H1 (cell line): ENCODE measurements at regions not wholly inside any gene's neighbourhood (a gene's known extent, or its start where the extent isn't known, plus 50 kb on each side); places are given as distances from the start of the nearest gene placed in this dataset.

Experiments used
- POU5F1 ChIP-seq: IDR thresholded peaks from 2 replicates; pipeline ENCODE4 v1.6.1; 2011; ENCODE audit warnings: low read depth, mild to moderate bottlenecking, low read length, moderate library complexity
- TF ChIP-seq, protein P1 (sequence below): fragments of 300-600 bp; sonication (generic); IDR thresholded peaks from 2 replicates; pipeline ENCODE4 v1.7.1; 2012; ENCODE audit warnings: low read length, moderate library complexity, mild to moderate bottlenecking, inconsistent platforms; ENCODE audit not compliant: insufficient replicate concordance
- TF ChIP-seq, protein P2 (sequence below): IDR thresholded peaks from 2 replicates; pipeline ENCODE4 v1.6.1; 2011; ENCODE audit warnings: low read depth, mild to moderate bottlenecking, low read length; ENCODE audit not compliant: insufficient read depth

DNA sequence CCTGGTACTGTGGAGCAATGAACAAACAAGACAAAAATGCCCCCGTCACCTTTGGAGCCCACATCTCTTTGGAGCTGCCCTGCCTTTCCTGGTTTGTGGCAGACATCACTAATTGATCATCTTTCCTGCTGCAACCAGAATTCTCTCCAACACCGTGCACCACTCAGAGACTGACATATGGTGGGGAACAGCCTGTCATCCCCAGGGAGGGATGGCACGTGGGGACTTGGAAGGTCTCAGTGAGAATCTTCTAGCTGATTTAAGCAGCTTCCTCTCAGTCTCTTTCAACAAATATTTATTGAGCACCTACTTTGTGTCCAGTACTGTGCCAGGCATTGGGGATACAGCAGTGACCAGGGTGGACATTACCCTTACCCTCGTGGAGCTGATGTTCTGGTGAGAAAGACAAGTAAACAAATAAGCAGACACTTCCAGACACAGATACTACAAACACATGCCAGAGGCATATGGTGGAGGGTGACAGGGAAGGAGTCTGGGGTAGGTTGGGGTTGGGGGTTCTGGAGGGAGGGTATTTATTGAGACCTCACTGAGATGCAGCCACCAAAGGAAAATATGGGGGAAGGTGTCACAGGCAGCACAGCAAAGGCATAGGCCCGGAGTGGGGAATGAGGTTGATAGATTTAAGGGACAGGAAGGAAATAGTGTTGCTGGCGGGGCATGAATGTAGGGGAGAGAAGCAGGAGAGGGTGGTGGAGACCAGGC is 82.3 kb downstream of the CEBPB start (continued):
- TF ChIP-seq, protein P1, sequence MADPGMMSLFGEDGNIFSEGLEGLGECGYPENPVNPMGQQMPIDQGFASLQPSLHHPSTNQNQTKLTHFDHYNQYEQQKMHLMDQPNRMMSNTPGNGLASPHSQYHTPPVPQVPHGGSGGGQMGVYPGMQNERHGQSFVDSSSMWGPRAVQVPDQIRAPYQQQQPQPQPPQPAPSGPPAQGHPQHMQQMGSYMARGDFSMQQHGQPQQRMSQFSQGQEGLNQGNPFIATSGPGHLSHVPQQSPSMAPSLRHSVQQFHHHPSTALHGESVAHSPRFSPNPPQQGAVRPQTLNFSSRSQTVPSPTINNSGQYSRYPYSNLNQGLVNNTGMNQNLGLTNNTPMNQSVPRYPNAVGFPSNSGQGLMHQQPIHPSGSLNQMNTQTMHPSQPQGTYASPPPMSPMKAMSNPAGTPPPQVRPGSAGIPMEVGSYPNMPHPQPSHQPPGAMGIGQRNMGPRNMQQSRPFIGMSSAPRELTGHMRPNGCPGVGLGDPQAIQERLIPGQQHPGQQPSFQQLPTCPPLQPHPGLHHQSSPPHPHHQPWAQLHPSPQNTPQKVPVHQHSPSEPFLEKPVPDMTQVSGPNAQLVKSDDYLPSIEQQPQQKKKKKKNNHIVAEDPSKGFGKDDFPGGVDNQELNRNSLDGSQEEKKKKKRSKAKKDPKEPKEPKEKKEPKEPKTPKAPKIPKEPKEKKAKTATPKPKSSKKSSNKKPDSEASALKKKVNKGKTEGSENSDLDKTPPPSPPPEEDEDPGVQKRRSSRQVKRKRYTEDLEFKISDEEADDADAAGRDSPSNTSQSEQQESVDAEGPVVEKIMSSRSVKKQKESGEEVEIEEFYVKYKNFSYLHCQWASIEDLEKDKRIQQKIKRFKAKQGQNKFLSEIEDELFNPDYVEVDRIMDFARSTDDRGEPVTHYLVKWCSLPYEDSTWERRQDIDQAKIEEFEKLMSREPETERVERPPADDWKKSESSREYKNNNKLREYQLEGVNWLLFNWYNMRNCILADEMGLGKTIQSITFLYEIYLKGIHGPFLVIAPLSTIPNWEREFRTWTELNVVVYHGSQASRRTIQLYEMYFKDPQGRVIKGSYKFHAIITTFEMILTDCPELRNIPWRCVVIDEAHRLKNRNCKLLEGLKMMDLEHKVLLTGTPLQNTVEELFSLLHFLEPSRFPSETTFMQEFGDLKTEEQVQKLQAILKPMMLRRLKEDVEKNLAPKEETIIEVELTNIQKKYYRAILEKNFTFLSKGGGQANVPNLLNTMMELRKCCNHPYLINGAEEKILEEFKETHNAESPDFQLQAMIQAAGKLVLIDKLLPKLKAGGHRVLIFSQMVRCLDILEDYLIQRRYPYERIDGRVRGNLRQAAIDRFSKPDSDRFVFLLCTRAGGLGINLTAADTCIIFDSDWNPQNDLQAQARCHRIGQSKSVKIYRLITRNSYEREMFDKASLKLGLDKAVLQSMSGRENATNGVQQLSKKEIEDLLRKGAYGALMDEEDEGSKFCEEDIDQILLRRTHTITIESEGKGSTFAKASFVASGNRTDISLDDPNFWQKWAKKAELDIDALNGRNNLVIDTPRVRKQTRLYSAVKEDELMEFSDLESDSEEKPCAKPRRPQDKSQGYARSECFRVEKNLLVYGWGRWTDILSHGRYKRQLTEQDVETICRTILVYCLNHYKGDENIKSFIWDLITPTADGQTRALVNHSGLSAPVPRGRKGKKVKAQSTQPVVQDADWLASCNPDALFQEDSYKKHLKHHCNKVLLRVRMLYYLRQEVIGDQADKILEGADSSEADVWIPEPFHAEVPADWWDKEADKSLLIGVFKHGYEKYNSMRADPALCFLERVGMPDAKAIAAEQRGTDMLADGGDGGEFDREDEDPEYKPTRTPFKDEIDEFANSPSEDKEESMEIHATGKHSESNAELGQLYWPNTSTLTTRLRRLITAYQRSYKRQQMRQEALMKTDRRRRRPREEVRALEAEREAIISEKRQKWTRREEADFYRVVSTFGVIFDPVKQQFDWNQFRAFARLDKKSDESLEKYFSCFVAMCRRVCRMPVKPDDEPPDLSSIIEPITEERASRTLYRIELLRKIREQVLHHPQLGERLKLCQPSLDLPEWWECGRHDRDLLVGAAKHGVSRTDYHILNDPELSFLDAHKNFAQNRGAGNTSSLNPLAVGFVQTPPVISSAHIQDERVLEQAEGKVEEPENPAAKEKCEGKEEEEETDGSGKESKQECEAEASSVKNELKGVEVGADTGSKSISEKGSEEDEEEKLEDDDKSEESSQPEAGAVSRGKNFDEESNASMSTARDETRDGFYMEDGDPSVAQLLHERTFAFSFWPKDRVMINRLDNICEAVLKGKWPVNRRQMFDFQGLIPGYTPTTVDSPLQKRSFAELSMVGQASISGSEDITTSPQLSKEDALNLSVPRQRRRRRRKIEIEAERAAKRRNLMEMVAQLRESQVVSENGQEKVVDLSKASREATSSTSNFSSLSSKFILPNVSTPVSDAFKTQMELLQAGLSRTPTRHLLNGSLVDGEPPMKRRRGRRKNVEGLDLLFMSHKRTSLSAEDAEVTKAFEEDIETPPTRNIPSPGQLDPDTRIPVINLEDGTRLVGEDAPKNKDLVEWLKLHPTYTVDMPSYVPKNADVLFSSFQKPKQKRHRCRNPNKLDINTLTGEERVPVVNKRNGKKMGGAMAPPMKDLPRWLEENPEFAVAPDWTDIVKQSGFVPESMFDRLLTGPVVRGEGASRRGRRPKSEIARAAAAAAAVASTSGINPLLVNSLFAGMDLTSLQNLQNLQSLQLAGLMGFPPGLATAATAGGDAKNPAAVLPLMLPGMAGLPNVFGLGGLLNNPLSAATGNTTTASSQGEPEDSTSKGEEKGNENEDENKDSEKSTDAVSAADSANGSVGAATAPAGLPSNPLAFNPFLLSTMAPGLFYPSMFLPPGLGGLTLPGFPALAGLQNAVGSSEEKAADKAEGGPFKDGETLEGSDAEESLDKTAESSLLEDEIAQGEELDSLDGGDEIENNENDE = no peak
- TF ChIP-seq, protein P2, sequence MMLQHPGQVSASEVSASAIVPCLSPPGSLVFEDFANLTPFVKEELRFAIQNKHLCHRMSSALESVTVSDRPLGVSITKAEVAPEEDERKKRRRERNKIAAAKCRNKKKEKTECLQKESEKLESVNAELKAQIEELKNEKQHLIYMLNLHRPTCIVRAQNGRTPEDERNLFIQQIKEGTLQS = no peak
- TF ChIP-seq POU5F1 = no peak
